Thyroid gland (tissue), 4 donors: ENCODE measurements at regions not wholly inside any gene's neighbourhood (a gene's known extent, or its start where the extent isn't known, plus 50 kb on each side); places are given as distances from the start of the nearest gene placed in this dataset.
A peak's percentile ranks its signal among the peaks of the same experiment; 100 is the strongest.

Experiments used
- DNase-seq, 2 donors: peaks; one replicate each; pipeline ENCODE4 v3.0.0-alpha.2; 2019
- H3K27ac ChIP-seq, 3 donors: fragments of 200-600 bp; sonication (generic); 1 replicate in 2 of 3; 2 replicates in 1 of 3; pipeline ENCODE4 v1.5.1; 2016 to 2019; ENCODE audit warnings: mild to moderate bottlenecking in 1 of 3, moderate library complexity in 1 of 3
- H3K27me3 ChIP-seq: fragments of 200-600 bp; sonication (generic); one replicate; pipeline ENCODE4 v1.5.1; 2019
- H3K36me3 ChIP-seq, 2 donors: fragments of 200-600 bp; sonication (generic); one replicate each; pipeline ENCODE4 v1.5.1; 2016 to 2019
- H3K4me1 ChIP-seq, 2 donors: fragments of 200-600 bp; sonication (generic); one replicate each; pipeline ENCODE4 v1.5.1; 2017 to 2019
- H3K4me3 ChIP-seq, 3 donors: fragments of 200-600 bp; sonication (generic); replicated peaks in 1 of 3; 1 replicate in 2 of 3; 2 replicates in 1 of 3; pipeline ENCODE4 v1.5.1; 2016; ENCODE audit warnings: mild to moderate bottlenecking in 1 of 3
- H3K9me3 ChIP-seq: fragments of 200-600 bp; sonication (generic); one replicate; pipeline ENCODE4 v1.5.1; 2017
- POLR2A ChIP-seq, 2 donors: fragments of 450-650 bp; IDR thresholded peaks; one replicate each; pipeline ENCODE4 v1.6.1; 2017; ENCODE audit warnings: antibody characterized with exemption in 2 of 2, mild to moderate bottlenecking in 2 of 2, moderate library complexity in 1 of 2
- WGBS, 2 donors: methylation state at CpG; one replicate each; pipeline ENCODE4 v1.1.5; 2017; 5-methylcytosine and 5-hydroxymethylcytosine counted together
- intact Hi-C: fragments of 100-400 bp; cut with DNase I; formaldehyde crosslinking; loops from one replicate; pipeline ENCODE4 v1.15.1; 2023
- TF ChIP-seq, protein P1 (sequence below), 6 experiments: fragments of 200-600 bp in 3 of 6; fragments of 450-650 bp in 3 of 6; sonication (generic) in 3 of 6; IDR thresholded peaks; one replicate each; pipeline ENCODE4 v1.5.1; 2016 to 2019; ENCODE audit warnings: antibody characterized with exemption in 6 of 6, mild to moderate bottlenecking in 2 of 6, inconsistent platforms in 1 of 6, moderate library complexity in 1 of 6

DNA sequence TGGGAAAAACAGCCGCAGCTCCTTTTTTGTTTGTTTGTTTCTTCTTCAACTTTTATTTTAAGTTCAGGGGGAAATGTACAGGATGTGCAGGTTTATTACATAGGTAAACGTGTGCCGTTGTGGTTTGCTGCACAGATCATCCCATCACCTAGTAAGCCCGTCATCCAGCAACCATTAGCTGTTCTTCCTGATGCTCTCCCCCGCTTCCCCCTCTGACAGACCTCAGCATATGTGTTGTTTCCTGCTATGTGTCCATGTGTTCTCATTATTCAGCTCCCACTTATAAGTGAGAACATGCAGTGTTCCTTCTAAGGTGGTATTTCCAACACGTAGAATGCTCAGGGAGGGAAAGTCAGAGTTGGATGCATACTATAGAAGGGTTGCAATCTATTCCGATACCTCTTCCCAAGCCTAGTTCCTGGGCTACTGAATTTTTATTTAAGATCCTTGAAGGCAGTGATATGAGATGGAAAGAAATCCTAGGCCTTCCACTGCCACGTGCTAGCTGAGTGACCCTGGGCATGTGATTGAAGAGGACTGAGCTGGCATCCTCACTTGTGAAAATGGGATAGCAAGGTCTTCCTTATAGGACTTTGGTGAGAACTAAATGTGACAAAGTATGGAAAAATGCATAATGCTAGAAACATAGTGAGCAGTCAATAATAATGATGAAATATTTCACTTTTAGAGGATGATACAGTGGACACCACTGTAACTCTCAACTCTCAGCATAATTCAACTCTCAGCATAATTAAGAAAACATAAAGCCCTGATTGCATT lies 278.5 kb downstream of the REEP3 start:
- Histone ChIP-seq H3K4me1 (peaks cover 0 to 18% of the 10 kb centered on the region in 2 donors), H3K9me3 (no peaks in the 10 kb centered on the region), H3K27ac (peak overlapping the region in 2 of 3 donors; percentile 16 to 53), H3K36me3 (no peaks in the 10 kb centered on the region), H3K27me3 (no peaks in the 10 kb centered on the region), H3K4me3 (no peak overlapping the region)
- TF ChIP-seq POLR2A (IDR thresholded peaks at IDR 0.05), result no peak
- TF ChIP-seq, protein P1, sequence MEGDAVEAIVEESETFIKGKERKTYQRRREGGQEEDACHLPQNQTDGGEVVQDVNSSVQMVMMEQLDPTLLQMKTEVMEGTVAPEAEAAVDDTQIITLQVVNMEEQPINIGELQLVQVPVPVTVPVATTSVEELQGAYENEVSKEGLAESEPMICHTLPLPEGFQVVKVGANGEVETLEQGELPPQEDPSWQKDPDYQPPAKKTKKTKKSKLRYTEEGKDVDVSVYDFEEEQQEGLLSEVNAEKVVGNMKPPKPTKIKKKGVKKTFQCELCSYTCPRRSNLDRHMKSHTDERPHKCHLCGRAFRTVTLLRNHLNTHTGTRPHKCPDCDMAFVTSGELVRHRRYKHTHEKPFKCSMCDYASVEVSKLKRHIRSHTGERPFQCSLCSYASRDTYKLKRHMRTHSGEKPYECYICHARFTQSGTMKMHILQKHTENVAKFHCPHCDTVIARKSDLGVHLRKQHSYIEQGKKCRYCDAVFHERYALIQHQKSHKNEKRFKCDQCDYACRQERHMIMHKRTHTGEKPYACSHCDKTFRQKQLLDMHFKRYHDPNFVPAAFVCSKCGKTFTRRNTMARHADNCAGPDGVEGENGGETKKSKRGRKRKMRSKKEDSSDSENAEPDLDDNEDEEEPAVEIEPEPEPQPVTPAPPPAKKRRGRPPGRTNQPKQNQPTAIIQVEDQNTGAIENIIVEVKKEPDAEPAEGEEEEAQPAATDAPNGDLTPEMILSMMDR (IDR thresholded peaks at IDR 0.05), result no peak
- no peak for DNase-seq
- intact Hi-C loops, result no loop called here
- WGBS, 2 donors, result 66 to 78% methylated on average over 8 of the region's 8 CpGs

GRCh38 chr10:63801166-63801565 lies 280.0 kb downstream of the REEP3 start:
- WGBS, 2 donors, result 56 to 58% methylated on average over 4 of the region's 4 CpGs
- Histone ChIP-seq H3K27me3 (no peaks in the 10 kb centered on the region), H3K36me3 (no peaks in the 10 kb centered on the region), H3K9me3 (no peaks in the 10 kb centered on the region), H3K4me3 (no peak overlapping the region), H3K27ac (no peak overlapping the region), H3K4me1 (peaks cover 0 to 18% of the 10 kb centered on the region in 2 donors)
- no peak for TF ChIP-seq POLR2A (IDR thresholded peaks at IDR 0.05)
- TF ChIP-seq, protein P1 (IDR thresholded peaks at IDR 0.05), result no peak
- DNase-seq, result no peak
- intact Hi-C loops, result no loop called here

GRCh38 chr10:63806330-63806729 lies 285.1 kb downstream of the REEP3 start:
- 18 to 36% methylated on average over 2 of the region's 2 CpGs for WGBS, 2 donors
- no peaks in the 10 kb centered on the region for H3K9me3 ChIP-seq
- TF ChIP-seq, protein P1 (IDR thresholded peaks at IDR 0.05), result no peak
- no peak for TF ChIP-seq POLR2A (IDR thresholded peaks at IDR 0.05)
- no peak for DNase-seq
- no peak overlapping the region for H3K4me3 ChIP-seq
- no peaks in the 10 kb centered on the region for H3K27me3 ChIP-seq
- intact Hi-C loops, result no loop called here
- H3K36me3 ChIP-seq, result no peaks in the 10 kb centered on the region
- H3K27ac ChIP-seq, result no peak overlapping the region
- H3K4me1 ChIP-seq, result no peaks in the 10 kb centered on the region

DNA sequence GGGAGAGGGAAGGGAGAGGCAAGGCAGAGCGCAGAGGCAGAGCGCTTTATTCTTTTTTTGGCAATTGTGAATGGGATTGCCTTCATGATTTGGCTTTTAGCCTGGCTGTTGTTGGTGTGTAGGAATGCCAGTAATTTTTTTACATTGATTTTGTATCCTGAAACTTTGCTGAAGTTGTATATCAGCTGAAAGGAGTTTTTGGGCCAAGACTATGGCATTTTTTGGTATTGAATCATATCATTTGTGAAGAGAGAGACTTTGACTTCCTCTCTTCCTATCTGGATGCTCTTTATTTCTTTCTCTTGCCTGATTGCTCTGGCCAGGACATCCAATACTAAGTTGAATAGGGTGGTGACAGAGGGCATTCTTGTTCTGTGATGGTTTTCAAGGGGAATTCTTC lies 291.3 kb downstream of the REEP3 start:
- no peak for TF ChIP-seq POLR2A (IDR thresholded peaks at IDR 0.05)
- TF ChIP-seq, protein P1 (IDR thresholded peaks at IDR 0.05), result no peak
- Histone ChIP-seq H3K4me1 (no peaks in the 10 kb centered on the region), H3K4me3 (no peak overlapping the region), H3K36me3 (no peaks in the 10 kb centered on the region), H3K27me3 (no peaks in the 10 kb centered on the region), H3K9me3 (no peaks in the 10 kb centered on the region), H3K27ac (no peak overlapping the region)
- no peak for DNase-seq
- 48 to 82% methylated on average over 1 to 2 of the region's 2 CpGs for WGBS, 2 donors
- intact Hi-C loops, result no loop called here

DNA sequence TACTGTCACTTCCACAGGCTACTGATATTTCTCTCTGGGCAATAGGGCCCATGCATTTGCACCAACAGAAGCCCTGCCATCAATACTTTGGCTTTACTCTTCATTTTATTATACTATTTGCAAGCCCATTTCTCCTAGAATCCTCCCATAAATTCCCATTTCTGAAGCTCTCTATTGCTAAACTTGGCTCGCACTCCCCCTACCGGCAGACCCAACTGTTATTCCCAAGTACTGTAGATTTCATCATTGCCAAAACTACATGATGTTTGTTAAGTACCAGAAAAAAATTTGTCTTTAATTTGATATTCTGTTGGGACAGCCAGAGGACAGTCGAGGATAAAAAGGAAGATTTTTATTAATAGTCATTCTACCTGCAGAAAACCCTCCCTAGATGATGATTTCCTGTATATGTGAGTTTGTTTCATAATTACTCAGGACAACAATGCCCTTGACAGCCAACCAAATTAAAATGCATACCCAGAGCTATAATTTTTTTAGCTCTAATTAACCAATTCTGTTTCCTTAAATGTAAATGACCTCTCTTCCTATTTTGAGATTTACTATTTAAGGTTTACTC lies 298.6 kb downstream of the REEP3 start:
- peak; percentile 68 to 73 for DNase-seq
- no peak overlapping the region for H3K4me3 ChIP-seq
- H3K27me3 ChIP-seq, result no peaks in the 10 kb centered on the region
- intact Hi-C loops, result no loop called here
- TF ChIP-seq POLR2A (IDR thresholded peaks at IDR 0.05), result no peak
- TF ChIP-seq, protein P1 (IDR thresholded peaks at IDR 0.05), result peak; percentile 44 to 74 (median 56)
- no peaks in the 10 kb centered on the region for H3K36me3 ChIP-seq
- H3K27ac ChIP-seq, result no peak overlapping the region
- no peaks in the 10 kb centered on the region for H3K4me1 ChIP-seq
- no peaks in the 10 kb centered on the region for H3K9me3 ChIP-seq
- 1 to 3% methylated on average over 3 of the region's 3 CpGs for WGBS, 2 donors
